HPDE6-E6E7 (cell line): ENCODE measurements at regions not wholly inside any gene's neighbourhood (a gene's known extent, or its start where the extent isn't known, plus 50 kb on each side); places are given as distances from the start of the nearest gene placed in this dataset.
"Not testable (repeated sequence)": the region's sequence is repeated elsewhere in the genome, so short reads cannot be mapped to it uniquely, and the experiment has no call there.

Experiments
- DNase-seq: peaks from one replicate; pipeline ENCODE4 v3.0.0; 2011; ENCODE audit warnings: missing footprints; ENCODE audit errors: extremely low spot score

DNA sequence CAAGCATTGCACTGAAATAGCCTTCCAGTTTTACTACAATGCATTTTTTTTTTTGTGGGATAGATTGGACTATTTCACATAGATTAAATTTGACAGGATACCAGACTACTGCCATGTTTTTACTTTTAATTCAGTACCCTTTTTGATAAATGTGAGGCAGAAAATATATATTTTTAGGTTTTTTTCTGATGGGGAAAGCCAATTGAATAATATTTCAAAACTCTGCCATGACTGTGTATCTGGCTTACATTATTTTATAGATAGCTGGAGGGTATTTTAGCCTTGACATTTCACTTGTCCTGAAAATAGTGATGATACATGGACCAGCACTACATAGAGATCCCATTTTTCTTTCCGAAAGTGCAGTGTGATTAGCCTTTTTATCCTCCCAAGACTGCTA is 133.5 kb upstream of the PRR16 start:
- DNase-seq: no peak

- no peak for DNase-seq
Observed at GRCh38 chr5:120344181-120344580, 119.9 kb upstream of the PRR16 start.

GRCh38 chr5:120345947-120346346 is 118.2 kb upstream of the PRR16 start:
- no peak for DNase-seq

DNA sequence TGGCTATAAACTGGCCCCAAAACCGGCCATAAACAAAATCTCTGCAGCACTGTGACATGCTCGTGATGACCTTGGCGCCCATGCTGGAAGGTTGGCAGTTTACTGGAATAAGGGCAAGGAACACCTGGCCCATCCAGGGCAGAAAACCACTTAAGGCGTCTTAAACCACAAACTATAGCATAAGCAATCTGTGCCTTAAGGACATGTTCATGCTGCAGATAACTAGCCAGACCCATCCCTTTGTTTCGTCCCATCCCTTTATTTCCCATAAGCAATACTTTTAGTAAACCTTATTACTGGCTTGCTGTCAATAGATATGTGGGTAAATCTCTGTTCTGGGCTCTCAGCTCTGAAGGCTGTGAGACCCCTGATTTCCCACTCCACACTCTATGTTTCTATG is 113.0 kb upstream of the PRR16 start:
- DNase-seq: not testable (repeated sequence)

DNA sequence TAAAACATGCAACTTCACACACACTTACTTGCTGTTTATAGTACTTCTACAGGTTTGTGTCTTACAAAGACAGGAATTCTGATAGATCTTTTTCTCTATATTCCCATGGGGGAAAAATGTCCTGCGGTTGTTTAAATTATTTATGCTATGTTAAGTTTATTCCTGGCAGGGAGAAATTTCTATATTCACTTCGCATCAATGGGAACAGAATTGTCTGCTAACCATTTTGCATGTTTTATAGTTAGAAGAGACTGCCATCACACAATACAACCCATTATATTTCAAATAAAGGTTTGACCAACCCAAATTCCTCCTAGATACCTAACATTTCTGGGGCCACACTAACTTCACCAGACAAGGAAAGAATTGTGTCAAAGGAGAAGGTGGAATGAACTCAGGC is 110.0 kb upstream of the PRR16 start:
- no peak for DNase-seq

- DNase-seq: no peak
Observed at GRCh38 chr5:120358949-120359348, 105.2 kb upstream of the PRR16 start.

- no peak for DNase-seq
Observed at GRCh38 chr5:120361941-120362340, 102.2 kb upstream of the PRR16 start.

- DNase-seq: no peak
Observed at GRCh38 chr5:120362426-120362825, 101.7 kb upstream of the PRR16 start.

DNA sequence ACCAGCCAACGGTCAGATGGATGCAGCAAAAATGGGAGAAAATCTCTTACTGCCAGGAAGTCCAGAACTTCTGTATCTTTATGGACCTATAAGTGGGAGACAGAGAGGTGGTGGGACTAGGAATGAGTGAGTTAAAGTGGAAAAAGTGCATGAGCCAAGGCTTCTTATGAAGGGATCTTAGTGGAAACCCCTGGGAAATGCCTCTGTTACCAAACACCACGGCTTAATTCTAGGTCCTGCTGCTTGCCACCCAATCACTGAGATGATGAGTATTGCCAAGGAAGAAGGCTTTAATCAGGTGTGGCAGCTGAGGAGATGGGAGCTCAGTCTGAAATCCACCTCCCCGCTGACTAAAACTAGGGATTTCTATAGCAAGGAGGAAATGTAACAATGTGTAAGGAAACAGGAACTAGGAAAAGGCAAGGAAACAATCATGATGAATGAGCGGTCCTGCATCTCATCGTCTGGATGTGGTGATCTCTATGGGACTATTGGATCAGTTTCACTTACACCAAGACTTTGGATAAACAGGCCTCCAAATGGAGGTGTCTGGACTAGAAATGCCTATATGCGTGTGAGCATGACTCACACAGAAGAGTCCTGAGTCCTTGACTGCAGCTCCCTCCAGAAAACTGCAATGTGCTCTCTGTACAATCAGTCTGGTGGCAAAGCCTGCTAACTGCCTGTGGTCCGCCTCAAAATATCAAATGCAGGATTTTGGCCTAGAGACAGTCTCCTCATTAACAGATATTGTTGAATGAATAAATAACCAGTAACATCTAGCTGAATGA is 98.2 kb upstream of the PRR16 start:
- DNase-seq: peak; percentile 12

DNA sequence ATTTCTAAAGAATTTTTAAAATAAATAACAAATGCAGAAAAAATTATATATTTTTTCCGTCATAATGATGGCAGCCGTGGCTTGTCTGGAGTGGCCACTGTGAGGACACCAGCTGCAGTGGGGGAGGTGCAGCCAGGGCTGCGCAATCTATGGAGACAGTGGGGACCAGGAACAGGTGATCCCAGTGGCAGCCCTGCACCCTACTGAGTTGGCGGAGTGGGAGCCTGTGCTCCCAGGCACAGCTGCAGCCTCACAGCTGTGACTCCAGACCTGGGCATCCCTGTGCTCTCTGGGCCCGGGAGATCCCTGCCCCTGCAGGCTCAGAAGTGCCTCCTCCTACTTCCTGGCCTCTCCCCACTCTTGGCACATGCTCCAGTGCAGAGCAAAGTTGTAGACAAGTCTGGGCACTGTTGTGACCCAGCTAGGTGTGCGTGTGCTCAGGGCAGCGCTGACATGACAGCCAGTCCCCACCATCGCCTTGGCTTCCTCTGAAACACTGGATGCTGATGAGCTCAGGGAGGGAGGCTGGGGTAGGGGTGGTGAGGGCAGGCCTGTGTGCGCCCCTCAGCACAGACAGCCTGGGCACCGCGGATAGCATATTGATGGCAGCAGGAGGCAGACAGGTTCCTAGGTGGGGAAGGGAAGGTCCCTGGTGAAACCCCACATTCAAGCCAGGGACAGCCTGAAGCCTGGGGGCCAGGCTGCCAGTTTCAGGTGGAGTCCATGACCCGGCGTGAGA is 96.0 kb upstream of the PRR16 start:
- no peak for DNase-seq

- DNase-seq: no peak
Observed at GRCh38 chr5:120368923-120369715, 95.0 kb upstream of the PRR16 start.

- DNase-seq: no peak
Observed at GRCh38 chr5:120372899-120373298, 91.2 kb upstream of the PRR16 start.

DNA sequence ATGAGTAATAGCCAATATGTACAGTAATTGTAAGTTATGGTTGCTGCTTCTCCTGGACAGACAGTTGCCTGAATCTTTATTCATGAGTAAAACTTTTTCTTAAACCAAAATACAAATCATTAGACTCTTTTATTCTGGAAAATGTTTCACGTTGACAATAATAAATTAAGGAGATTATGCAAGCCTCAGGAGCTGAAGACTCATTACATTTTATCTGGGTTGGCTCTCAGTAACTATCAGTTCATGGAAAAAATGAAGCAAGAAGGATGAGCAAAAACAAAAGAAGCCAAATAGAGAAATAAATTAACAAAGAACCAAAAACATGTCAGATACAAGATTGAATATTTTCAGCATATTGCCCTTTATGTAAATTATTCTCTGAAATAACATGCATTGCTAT is 88.9 kb upstream of the PRR16 start:
- DNase-seq: no peak

DNA sequence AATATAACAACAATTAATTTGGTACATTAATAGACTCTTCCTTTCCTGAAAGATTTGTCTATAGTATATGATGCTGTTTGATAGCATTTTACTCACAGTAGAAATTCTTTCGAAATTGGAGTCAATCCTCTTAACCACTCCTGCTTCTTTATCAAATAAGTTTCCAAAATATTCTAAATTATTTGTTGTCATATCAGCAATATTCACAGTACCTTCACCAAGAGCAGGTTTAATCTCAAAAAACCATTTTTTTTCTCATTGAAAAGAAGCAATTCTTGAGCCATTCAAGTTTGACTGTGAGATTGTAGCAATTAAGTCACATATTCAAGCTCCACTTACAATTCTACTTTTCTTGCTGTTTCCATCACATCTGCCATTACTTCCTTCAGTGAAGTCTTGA is 83.5 kb upstream of the PRR16 start:
- no peak for DNase-seq

GRCh38 chr5:120382833-120383232 is 81.3 kb upstream of the PRR16 start:
- DNase-seq: no peak

DNA sequence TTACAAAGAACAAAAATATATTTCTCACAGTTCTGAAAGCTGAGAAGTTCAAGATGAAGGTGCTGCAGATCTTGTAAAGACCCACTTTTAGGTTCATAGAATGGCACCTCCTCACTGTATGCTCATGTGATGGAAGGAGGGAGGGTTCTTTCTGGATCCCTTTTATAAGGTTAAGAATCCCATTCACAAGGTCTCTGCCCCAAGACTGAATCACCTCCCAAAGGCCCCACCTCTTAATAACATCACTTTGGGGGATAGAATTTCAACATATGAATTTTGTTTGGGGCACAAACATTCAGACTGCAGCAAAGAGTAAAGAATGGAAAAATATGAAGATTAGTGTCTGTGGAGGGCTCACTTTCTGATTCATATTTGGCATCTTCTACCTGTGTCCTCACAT is 77.1 kb upstream of the PRR16 start:
- no peak for DNase-seq

- DNase-seq: peak; percentile 26
Observed at GRCh38 chr5:120388016-120388781, 75.9 kb upstream of the PRR16 start.

- DNase-seq: no peak
Observed at GRCh38 chr5:120394259-120394658, 69.8 kb upstream of the PRR16 start.

DNA sequence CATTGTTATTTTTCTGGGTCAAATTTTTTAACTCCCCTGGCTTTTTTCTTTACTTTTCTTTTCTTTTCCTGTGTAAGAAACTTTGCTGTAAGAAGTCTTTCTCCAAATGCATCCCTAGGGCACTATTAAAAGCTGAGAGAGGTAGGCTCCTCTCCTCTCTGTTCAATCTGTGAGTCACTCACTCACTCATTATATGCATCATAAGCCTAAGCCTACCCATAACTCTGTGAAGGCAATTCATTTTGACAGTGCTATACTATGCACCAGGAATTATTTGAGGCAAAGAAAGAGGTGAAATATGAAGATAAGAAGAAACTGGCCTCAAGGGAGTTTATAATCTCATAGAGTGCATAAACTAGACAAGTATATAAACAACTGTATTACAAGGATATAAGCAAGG is 67.9 kb upstream of the PRR16 start:
- DNase-seq: peak; percentile 20

- DNase-seq: no peak
Observed at GRCh38 chr5:120400356-120400755, 63.7 kb upstream of the PRR16 start.

- no peak for DNase-seq
Observed at GRCh38 chr5:120402606-120403005, 61.5 kb upstream of the PRR16 start.
